ENCODE measurements at regions not wholly inside any gene's neighbourhood (a gene's known extent, or its start where the extent isn't known, plus 50 kb on each side); places are given as distances from the start of the nearest gene placed in this dataset.

DNA sequence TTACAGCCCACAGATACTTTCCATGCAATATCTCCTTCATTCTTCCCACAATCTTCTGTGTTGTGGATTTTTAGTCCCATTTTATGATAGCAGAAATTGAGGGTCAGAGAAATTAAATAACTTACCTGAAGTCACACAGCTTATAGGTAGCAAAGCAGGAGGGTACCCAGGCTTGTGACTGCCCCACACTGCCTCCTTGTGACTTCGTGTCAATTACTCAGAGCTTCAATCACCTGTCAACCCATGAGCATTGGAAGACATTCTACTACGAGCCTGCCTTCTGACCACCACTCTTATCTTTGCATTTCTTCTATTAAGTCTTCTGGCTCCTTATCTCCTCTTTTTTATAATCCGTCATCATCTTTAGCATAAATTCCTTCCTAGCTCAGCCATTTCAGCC is 71.6 kb upstream of the NRSN1 start:
- TF ChIP-seq, protein P1, sequence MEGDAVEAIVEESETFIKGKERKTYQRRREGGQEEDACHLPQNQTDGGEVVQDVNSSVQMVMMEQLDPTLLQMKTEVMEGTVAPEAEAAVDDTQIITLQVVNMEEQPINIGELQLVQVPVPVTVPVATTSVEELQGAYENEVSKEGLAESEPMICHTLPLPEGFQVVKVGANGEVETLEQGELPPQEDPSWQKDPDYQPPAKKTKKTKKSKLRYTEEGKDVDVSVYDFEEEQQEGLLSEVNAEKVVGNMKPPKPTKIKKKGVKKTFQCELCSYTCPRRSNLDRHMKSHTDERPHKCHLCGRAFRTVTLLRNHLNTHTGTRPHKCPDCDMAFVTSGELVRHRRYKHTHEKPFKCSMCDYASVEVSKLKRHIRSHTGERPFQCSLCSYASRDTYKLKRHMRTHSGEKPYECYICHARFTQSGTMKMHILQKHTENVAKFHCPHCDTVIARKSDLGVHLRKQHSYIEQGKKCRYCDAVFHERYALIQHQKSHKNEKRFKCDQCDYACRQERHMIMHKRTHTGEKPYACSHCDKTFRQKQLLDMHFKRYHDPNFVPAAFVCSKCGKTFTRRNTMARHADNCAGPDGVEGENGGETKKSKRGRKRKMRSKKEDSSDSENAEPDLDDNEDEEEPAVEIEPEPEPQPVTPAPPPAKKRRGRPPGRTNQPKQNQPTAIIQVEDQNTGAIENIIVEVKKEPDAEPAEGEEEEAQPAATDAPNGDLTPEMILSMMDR (IDR thresholded peaks at IDR 0.05), result no peak
- TF ChIP-seq POLR2A (IDR thresholded peaks at IDR 0.05), result no peak
